Thyroid gland (tissue), 4 donors: ENCODE measurements at regions not wholly inside any gene's neighbourhood (a gene's known extent, or its start where the extent isn't known, plus 50 kb on each side); places are given as distances from the start of the nearest gene placed in this dataset.

Experiments used
- POLR2A ChIP-seq, 2 donors: fragments of 450-650 bp; IDR thresholded peaks; one replicate each; pipeline ENCODE4 v1.6.1; 2017; ENCODE audit warnings: antibody characterized with exemption in 2 of 2, mild to moderate bottlenecking in 2 of 2, moderate library complexity in 1 of 2
- TF ChIP-seq, protein P1 (sequence below), 6 experiments: fragments of 200-600 bp in 3 of 6; fragments of 450-650 bp in 3 of 6; sonication (generic) in 3 of 6; IDR thresholded peaks; one replicate each; pipeline ENCODE4 v1.5.1; 2016 to 2019; ENCODE audit warnings: antibody characterized with exemption in 6 of 6, mild to moderate bottlenecking in 2 of 6, inconsistent platforms in 1 of 6, moderate library complexity in 1 of 6

- TF ChIP-seq, protein P1, sequence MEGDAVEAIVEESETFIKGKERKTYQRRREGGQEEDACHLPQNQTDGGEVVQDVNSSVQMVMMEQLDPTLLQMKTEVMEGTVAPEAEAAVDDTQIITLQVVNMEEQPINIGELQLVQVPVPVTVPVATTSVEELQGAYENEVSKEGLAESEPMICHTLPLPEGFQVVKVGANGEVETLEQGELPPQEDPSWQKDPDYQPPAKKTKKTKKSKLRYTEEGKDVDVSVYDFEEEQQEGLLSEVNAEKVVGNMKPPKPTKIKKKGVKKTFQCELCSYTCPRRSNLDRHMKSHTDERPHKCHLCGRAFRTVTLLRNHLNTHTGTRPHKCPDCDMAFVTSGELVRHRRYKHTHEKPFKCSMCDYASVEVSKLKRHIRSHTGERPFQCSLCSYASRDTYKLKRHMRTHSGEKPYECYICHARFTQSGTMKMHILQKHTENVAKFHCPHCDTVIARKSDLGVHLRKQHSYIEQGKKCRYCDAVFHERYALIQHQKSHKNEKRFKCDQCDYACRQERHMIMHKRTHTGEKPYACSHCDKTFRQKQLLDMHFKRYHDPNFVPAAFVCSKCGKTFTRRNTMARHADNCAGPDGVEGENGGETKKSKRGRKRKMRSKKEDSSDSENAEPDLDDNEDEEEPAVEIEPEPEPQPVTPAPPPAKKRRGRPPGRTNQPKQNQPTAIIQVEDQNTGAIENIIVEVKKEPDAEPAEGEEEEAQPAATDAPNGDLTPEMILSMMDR (IDR thresholded peaks at IDR 0.05) = no peak
- no peak for TF ChIP-seq POLR2A (IDR thresholded peaks at IDR 0.05)
Observed at GRCh38 chr2:175728032-175728431, 274.0 kb downstream of the LNPK start.
